D721Med (cell line): ENCODE measurements at regions not wholly inside any gene's neighbourhood (a gene's known extent, or its start where the extent isn't known, plus 50 kb on each side); places are given as distances from the start of the nearest gene placed in this dataset.

Experiments
- DNase-seq: peaks from one replicate; pipeline ENCODE4 v3.0.0; 2011; ENCODE audit warnings: low spot score; ENCODE audit not compliant: insufficient read length
- FAIRE-seq: peaks from 2 replicates; lab custom pipeline; 2011; peaks lifted over from hg19 to GRCh38; lab: Jason Lieb, UNC
- TF ChIP-seq, protein P1 (sequence below): IDR thresholded peaks from 2 replicates; pipeline ENCODE4 v1.5.1; 2012; ENCODE audit warnings: mild to moderate bottlenecking, control low read depth; ENCODE audit not compliant: insufficient read depth; ENCODE audit errors: missing control alignments

DNA sequence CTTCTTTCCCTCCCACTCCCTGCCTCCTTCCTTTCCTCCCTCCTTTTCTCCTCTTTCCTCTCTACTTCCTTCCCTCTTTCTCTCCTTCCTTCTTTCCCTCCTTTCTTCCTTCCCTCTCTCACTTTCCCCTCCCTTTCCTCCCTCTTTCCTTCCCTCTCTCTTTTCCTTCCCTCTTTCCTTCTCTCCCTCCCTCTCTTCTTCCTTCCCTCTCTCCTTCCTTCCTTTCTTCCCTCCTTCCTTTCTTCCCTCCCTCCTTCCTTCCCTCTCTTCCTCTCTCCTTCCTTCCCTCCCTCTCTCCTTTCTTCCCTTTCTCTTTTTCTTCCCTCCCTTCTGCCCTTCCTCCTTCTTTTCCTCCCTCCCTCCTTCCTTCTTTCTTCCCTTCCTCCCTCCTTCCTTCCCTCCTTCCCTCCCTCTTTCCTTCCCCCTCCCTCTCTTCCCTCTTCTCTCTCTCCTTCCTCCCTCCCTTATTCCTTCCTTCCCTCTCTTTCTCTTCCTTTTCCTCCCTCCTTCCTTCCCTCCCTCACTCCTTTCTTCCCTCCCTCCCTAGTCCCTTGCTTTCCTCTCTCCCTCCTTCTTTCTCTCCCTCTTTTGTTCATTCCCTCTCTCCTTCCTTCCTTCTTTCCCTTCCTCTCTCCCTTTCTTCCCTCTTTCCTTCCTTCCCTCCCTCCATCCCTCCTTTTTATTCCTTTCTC, 443.9 kb downstream of the ZNF536 start:
- no peak for FAIRE-seq
- DNase-seq: no peak

DNA sequence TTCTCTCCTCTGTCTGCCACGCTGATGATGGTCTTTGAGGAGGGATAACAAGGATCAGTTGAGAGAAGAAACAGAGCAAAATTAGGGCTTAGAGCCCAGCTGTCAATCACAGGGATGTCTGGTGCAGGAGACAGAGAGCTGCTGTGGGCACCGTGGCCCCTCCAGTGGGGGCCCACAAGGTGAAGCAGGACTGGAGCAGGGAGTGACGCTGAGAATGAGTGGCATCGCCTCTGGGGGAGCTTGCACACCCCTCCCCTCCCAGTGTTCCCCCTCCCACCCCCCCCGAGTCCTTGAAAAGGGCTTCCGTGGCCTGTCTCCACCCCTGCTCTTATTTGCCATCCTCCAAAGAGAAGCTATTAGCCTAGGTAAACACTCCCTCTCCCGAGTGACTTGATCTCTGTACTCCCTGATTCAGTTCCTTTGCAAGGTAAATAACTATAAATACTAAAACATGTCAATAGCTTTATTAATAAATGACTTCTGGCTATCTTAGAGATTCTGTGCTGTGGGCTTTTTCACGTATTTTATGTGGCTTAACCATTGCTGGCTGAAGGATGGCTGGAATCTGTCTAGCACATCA, 440.0 kb downstream of the ZNF536 start:
- FAIRE-seq (no peak), DNase-seq (no peak)
- TF ChIP-seq, protein P1, sequence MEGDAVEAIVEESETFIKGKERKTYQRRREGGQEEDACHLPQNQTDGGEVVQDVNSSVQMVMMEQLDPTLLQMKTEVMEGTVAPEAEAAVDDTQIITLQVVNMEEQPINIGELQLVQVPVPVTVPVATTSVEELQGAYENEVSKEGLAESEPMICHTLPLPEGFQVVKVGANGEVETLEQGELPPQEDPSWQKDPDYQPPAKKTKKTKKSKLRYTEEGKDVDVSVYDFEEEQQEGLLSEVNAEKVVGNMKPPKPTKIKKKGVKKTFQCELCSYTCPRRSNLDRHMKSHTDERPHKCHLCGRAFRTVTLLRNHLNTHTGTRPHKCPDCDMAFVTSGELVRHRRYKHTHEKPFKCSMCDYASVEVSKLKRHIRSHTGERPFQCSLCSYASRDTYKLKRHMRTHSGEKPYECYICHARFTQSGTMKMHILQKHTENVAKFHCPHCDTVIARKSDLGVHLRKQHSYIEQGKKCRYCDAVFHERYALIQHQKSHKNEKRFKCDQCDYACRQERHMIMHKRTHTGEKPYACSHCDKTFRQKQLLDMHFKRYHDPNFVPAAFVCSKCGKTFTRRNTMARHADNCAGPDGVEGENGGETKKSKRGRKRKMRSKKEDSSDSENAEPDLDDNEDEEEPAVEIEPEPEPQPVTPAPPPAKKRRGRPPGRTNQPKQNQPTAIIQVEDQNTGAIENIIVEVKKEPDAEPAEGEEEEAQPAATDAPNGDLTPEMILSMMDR: no peak

More for the DNA sequence above, 443.9 kb downstream of the ZNF536 start:
- TF ChIP-seq, protein P1: no peak

DNA sequence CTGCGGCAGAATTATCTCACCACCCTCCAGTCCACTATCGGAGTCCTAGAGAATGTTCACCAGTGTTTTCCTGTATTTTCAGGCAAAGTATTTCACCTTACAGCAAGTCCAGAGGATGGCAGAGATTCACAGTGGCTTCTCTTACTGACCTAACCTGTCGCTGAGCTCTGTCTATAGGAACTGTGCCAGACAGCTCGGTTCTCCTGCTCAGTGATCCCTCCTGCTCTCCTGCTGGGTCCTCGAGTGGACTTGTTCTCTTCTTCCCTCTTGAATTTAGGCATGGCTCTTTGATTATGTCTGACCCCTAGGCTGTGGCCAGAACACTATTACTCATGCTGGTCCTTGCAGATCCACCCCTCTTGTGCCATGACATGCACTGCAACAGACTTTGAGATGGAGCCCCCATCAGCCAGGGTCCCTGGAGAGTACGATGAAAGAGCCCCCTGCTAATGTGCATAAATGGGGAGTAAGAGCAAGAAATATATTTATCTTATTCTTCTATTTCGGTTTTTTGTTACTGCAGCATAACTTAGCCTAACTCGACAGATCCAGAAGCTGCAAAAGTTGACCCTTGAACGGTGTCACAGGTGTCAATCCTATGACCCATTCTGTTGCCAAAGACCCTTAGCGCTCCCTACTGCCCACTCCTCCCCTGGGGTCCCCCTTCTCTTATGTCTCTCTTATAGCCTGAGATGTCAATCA, 439.4 kb downstream of the ZNF536 start:
- DNase-seq (no peak), FAIRE-seq (no peak)
- TF ChIP-seq, protein P1: no peak

DNA sequence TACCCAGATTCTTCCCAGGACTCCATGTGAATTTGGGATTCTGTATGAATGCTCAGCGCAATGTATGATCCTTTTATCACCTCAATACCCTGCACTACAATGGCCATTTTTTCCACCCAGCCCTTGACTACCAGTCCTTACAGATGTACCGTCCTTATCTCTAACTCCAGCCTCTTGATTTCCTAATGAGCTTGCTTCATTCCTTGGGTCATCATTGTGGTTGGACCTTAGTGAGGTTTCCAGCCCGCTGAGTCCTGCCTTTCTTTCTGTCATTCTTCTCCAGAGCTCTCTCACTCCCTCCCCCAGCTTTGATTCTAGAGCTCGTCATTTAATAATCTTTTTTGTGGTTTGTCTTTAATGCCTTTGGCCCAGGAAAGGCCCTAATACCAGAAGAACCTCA, 438.5 kb downstream of the ZNF536 start:
- TF ChIP-seq, protein P1: no peak
- no peak for FAIRE-seq

DNA sequence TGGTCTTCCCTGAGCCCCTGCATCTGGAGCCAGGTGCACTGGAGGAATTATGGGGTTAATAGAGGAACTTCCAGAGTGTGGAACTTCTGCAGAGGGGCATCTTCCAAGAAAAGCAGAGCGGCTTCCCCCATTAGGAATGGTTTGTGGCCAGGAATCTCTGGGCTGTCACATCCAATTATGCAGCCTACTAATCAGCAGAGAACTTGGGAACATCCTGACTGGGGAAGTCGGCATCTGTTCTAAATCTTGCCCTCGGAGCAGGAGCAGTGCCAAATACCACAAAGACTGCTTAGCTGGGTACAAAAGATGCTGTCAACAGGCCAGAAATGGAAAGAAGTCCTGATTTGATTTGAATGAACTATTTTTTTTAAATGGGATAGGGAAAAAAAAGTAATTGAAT, 435.1 kb downstream of the ZNF536 start:
- DNase-seq (no peak), FAIRE-seq (no peak)
- TF ChIP-seq, protein P1: no peak

More for the DNA sequence above, 438.5 kb downstream of the ZNF536 start:
- no peak for DNase-seq

DNA sequence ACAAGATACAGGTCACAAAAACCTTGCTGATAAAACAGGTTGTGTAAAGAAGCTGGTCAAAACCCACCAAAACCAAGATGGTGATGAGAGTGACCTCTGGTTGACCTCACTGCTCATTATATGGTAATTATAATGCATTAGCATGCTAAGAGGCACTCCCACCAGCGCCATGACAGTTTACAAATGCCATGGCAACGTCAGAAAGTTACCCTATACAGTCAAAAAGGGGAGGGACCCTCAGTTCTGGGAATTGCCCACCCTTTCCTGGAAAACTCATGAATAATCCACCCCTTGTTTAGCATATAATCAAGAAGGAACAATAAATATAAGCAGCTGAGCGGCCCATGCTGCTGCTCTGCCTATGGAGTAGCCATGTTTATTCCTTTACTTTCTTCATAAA, 434.1 kb downstream of the ZNF536 start:
- TF ChIP-seq, protein P1: no peak
- DNase-seq (no peak), FAIRE-seq (no peak)
